ENCODE measurements at regions not wholly inside any gene's neighbourhood (a gene's known extent, or its start where the extent isn't known, plus 50 kb on each side); places are given as distances from the start of the nearest gene placed in this dataset.

DNA sequence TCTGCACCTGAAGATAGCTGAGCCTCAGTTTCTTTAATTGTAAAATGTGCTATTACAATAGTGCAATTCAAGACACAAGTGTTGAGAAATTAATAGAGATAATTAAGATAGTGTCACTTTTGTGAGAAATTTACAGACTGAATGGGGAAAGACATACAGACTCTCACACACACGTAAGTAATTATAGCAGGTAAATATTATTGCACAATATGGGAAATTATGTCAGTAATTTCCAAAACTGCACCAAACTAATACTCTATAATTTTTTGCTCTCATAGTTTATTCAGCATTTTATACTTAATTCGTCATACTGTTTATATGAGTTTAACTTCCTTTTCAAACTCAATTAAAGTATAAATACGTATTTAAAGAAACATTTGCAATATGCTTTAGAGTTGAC lies 124.9 kb upstream of the GYPC start:
- no peak for TF ChIP-seq POLR2A (IDR thresholded peaks at IDR 0.05; ENCODE audit: low read depth, low read length)
- TF ChIP-seq POLR2AphosphoS5 (IDR thresholded peaks at IDR 0.05; ENCODE audit: low read depth, low read length), result no peak
- TF ChIP-seq TAF1 (IDR thresholded peaks at IDR 0.05; ENCODE audit: low read depth, low read length), result no peak
- TF ChIP-seq SPI1 (IDR thresholded peaks at IDR 0.05; ENCODE audit: low read depth, low read length), result no peak
- TF ChIP-seq POU2F2 (IDR thresholded peaks at IDR 0.05; ENCODE audit: low read depth, low read length), result no peak
